A549 (cell line): ENCODE measurements at regions not wholly inside any gene's neighbourhood (a gene's known extent, or its start where the extent isn't known, plus 50 kb on each side); places are given as distances from the start of the nearest gene placed in this dataset.

ENCODE experiments used
- ATAC-seq, 2 experiments: fragments of 200-7000 bp in 1 of 2; fragments of >200 bp in 1 of 2; cut with Nextera tagmentation in 1 of 2; cut with Tn5 transposase in 1 of 2; 3 replicates each; pipeline versions ENCODE4 v1.8.0 to v1.9.1; 2018 to 2020; ENCODE audit warnings: mild to moderate bottlenecking in 1 of 2, moderate library complexity in 1 of 2
- CTCF ChIA-PET: fragments of 300-600 bp; sonication (Branson Sonifier 250); formaldehyde crosslinking; extraction: SDS; loops from one replicate; lab custom pipeline; 2021; ENCODE audit warnings: antibody characterized with exemption, inconsistent platforms; lab: Yijun Ruan, JAX
- POLR2A ChIA-PET: fragments of 350-600 bp; formaldehyde crosslinking; extraction: SDS; loops from one replicate; lab custom pipeline; 2021; ENCODE audit warnings: antibody characterized with exemption, inconsistent platforms; lab: Yijun Ruan, JAX
- DNase-seq, 2 experiments: peaks; one replicate each; pipeline versions ENCODE4 v3.0.0 to v3.0.0-alpha.2; 2011 to 2016; ENCODE audit warnings: low read depth in 1 of 2, low spot score in 1 of 2
- FAIRE-seq: peaks from 2 replicates; lab custom pipeline; 2011; peaks lifted over from hg19 to GRCh38; lab: Jason Lieb, UNC
- H3K27ac ChIP-seq, 2 experiments: fragments of >200 bp; sonication (Bioruptor Twin); formaldehyde crosslinking; 3 replicates each; pipeline ENCODE4 v1.5.1; 2016 to 2017
- H3K4me1 ChIP-seq: fragments of >200 bp; sonication (Bioruptor Twin); formaldehyde crosslinking; 3 replicates; pipeline ENCODE4 v1.6.1; 2016
- H3K4me2 ChIP-seq: fragments of >200 bp; sonication (Bioruptor Twin); formaldehyde crosslinking; 3 replicates; pipeline ENCODE4 v1.6.1; 2016
- H3K4me3 ChIP-seq: fragments of >200 bp; sonication (Bioruptor Twin); formaldehyde crosslinking; 3 replicates; pipeline ENCODE4 v1.5.1; 2016
- H3K9me3 ChIP-seq: fragments of >200 bp; sonication (Bioruptor Twin); formaldehyde crosslinking; 3 replicates; pipeline ENCODE4 v1.6.1; 2016
- ATOH8 ChIP-seq: fragments of 250-450 bp; sonication (Bioruptor Pico); IDR thresholded peaks from 2 replicates; pipeline ENCODE4 v1.5.0; 2020; ENCODE audit warnings: low read depth, mild to moderate bottlenecking, moderate library complexity
- BHLHE40 ChIP-seq: IDR thresholded peaks from 2 replicates; pipeline ENCODE4 v1.6.1; 2012; ENCODE audit warnings: low read depth, low read length, inconsistent platforms
- CBX2 ChIP-seq: fragments of 200-600 bp; sonication (generic); IDR thresholded peaks from 2 replicates; pipeline ENCODE4 v1.6.1; 2016; ENCODE audit warnings: low read depth, mild to moderate bottlenecking, borderline replicate concordance
- CEBPB ChIP-seq, 2 experiments: fragments of >200 bp in 1 of 2; sonication (Bioruptor Twin) in 1 of 2; formaldehyde crosslinking in 1 of 2; IDR thresholded peaks; 2 replicates each; pipeline ENCODE4 v1.6.1; 2012 to 2016
- CHD4 ChIP-seq: fragments of 200-600 bp; sonication (generic); IDR thresholded peaks from 2 replicates; pipeline ENCODE4 v1.6.1; 2016; ENCODE audit warnings: antibody characterized with exemption, mild to moderate bottlenecking, borderline replicate concordance
- CTCF ChIP-seq: fragments of >200 bp; sonication (Bioruptor Twin); formaldehyde crosslinking; IDR thresholded peaks from 3 replicates; pipeline ENCODE4 v1.5.1; 2016
- FOXS1 ChIP-seq: fragments of 250-450 bp; sonication (Bioruptor Pico); IDR thresholded peaks from 2 replicates; pipeline ENCODE4 v1.5.0; 2020; ENCODE audit warnings: mild to moderate bottlenecking, moderate library complexity
- HOXA7 ChIP-seq: fragments of 250-450 bp; sonication (Bioruptor Pico); IDR thresholded peaks from 2 replicates; pipeline ENCODE4 v1.5.0; 2020; ENCODE audit warnings: mild to moderate bottlenecking, moderate library complexity
- HOXB5 ChIP-seq: fragments of 250-450 bp; sonication (Bioruptor Pico); IDR thresholded peaks from 2 replicates; pipeline ENCODE4 v1.5.0; 2020; ENCODE audit warnings: mild to moderate bottlenecking, moderate library complexity
- KDM1A ChIP-seq: fragments of 200-600 bp; sonication (generic); IDR thresholded peaks from 2 replicates; pipeline ENCODE4 v1.6.1; 2016; ENCODE audit warnings: low read depth, mild to moderate bottlenecking
- MAZ ChIP-seq: fragments of 150-350 bp; IDR thresholded peaks from 2 replicates; pipeline ENCODE4 v1.6.1; 2014; ENCODE audit warnings: antibody characterized with exemption, low read depth, low read length, borderline replicate concordance
- NFE2L2 ChIP-seq: fragments of 150-350 bp; conservative IDR thresholded peaks from 2 replicates; pipeline ENCODE4 v1.6.1; 2014; ENCODE audit warnings: low read length
- NPAS2 ChIP-seq: fragments of 250-450 bp; sonication (Bioruptor Pico); IDR thresholded peaks from 2 replicates; pipeline ENCODE4 v1.8.0; 2022; ENCODE audit warnings: mild to moderate bottlenecking, moderate library complexity, borderline replicate concordance
- NR3C1 ChIP-seq: fragments of >200 bp; sonication (Bioruptor Twin); formaldehyde crosslinking; IDR thresholded peaks from 3 replicates; pipeline ENCODE4 v1.6.1; 2017
- POLR2A ChIP-seq: IDR thresholded peaks from 2 replicates; pipeline ENCODE4 v1.6.1; 2012; ENCODE audit warnings: mild to moderate bottlenecking, low read length
- RAD21 ChIP-seq, 2 experiments: fragments of >200 bp in 1 of 2; sonication (Bioruptor Twin) in 1 of 2; formaldehyde crosslinking in 1 of 2; IDR thresholded peaks in 1 of 2; conservative IDR thresholded peaks in 1 of 2; 2 replicates in 1 of 2; 3 replicates in 1 of 2; pipeline ENCODE4 v1.6.1; 2012 to 2018; ENCODE audit warnings: inconsistent platforms in 1 of 2
- SMC3 ChIP-seq: fragments of >200 bp; sonication (Bioruptor Twin); formaldehyde crosslinking; IDR thresholded peaks from 3 replicates; pipeline ENCODE4 v1.6.1; 2018; ENCODE audit warnings: inconsistent platforms
- TP53 ChIP-seq: fragments of 250-450 bp; sonication (Bioruptor Pico); IDR thresholded peaks from 2 replicates; pipeline ENCODE4 v1.5.0; 2021; ENCODE audit warnings: mild to moderate bottlenecking, moderate library complexity
- USF2 ChIP-seq: fragments of 450-650 bp; IDR thresholded peaks from 2 replicates; pipeline ENCODE4 v1.6.1; 2014; ENCODE audit warnings: antibody characterized with exemption
- WGBS: methylation state at CpG from one replicate; pipeline ENCODE4 v1.1.6; 2017; ENCODE audit errors: missing lambda C conversion rate; 5-methylcytosine and 5-hydroxymethylcytosine counted together
- TF ChIP-seq, protein P1 (sequence below): fragments of 200-600 bp; sonication (generic); IDR thresholded peaks from 2 replicates; pipeline ENCODE4 v1.6.1; 2016; ENCODE audit warnings: antibody characterized with exemption, mild to moderate bottlenecking, moderate library complexity

DNA sequence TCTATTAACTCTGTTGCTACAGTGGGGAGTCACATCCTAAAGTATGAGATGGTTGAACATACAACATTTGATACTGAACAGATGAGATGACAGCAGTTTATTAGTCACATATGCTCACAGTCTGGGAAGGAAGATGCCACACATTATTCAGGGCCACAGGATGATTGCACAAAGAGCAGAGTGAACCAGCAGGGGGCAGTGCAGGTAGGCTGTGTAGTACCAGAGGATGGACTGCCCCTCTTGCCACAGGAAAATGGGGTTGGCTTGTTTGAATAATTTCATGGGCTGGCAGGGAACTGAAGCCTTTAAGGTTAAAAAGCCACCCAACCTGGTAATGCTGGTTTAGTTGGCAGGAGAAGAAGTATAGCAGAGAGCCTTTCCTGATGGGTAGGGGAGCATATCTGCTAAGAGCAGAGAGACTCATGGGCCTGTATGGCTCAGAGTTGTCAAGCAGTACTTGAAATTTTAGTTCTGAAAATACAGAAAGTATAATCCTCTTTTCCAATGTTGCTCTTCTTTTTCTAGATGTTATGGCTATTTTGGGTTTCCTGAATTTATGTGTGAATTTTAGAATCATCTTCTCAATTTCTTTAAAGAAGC, 180.4 kb upstream of the B3GAT1 start:
- POLR2A ChIA-PET, result no interaction called here
- Histone ChIP-seq H3K4me1 (no peaks in the 10 kb centered on the region), H3K4me2 (no peak overlapping the region), H3K9me3 (no peaks in the 10 kb centered on the region), H3K27ac (no peak overlapping the region), H3K4me3 (no peak overlapping the region)
- CTCF ChIA-PET, result no interaction called here
- TF ChIP-seq RAD21 (conservative IDR thresholded peaks at IDR 0.05 in 1 of 2, IDR thresholded peaks at IDR 0.05 in 1 of 2) (peak in 1 of 2 experiments; percentile 27; a peak in 2 of 5 replicates), CTCF (0 out of 3 replicates have a peak, but pooled peaks have one; percentile 5), USF2 (no peak)
- ATAC-seq (0 out of 6 replicates have a peak, but pooled peaks of 1 of the 2 experiments have one; percentile 54), DNase-seq (peak in 1 of 2 experiments; percentile 21), FAIRE-seq (no peak)

GRCh38 chr11:134591338-134591737, 179.3 kb upstream of the B3GAT1 start:
- no peak for TF ChIP-seq NFE2L2
- TF ChIP-seq RAD21 (conservative IDR thresholded peaks at IDR 0.05 in 1 of 2, IDR thresholded peaks at IDR 0.05 in 1 of 2), result no peak
- no peak for TF ChIP-seq FOXS1
- TF ChIP-seq CHD4, result no peak
- TF ChIP-seq MAZ, result no peak
- no peak for TF ChIP-seq HOXA7
- no peak for TF ChIP-seq NPAS2 (CRISPR knock-in tag)
- TF ChIP-seq NR3C1, result no peak
- TF ChIP-seq POLR2A, result no peak
- TF ChIP-seq ATOH8 (CRISPR knock-in tag), result no peak
- no peak for TF ChIP-seq TP53
- TF ChIP-seq CTCF, result no peak
- TF ChIP-seq USF2, result no peak
- TF ChIP-seq SMC3, result no peak
- H3K4me3 ChIP-seq, result no peak overlapping the region
- no peak for FAIRE-seq
- H3K4me1 ChIP-seq, result no peaks in the 10 kb centered on the region
- H3K27ac ChIP-seq, result no peak overlapping the region
- H3K4me2 ChIP-seq, result no peak overlapping the region
- CTCF ChIA-PET, result no interaction called here
- no peaks in the 10 kb centered on the region for H3K9me3 ChIP-seq
- no peak for DNase-seq
- WGBS, result 49% methylated on average over 3 of the region's 3 CpGs
- POLR2A ChIA-PET, result no interaction called here
- ATAC-seq, result no peak

- no peak for DNase-seq
- TF ChIP-seq KDM1A, result no peak
- no peak for TF ChIP-seq CTCF
- TF ChIP-seq, protein P1, sequence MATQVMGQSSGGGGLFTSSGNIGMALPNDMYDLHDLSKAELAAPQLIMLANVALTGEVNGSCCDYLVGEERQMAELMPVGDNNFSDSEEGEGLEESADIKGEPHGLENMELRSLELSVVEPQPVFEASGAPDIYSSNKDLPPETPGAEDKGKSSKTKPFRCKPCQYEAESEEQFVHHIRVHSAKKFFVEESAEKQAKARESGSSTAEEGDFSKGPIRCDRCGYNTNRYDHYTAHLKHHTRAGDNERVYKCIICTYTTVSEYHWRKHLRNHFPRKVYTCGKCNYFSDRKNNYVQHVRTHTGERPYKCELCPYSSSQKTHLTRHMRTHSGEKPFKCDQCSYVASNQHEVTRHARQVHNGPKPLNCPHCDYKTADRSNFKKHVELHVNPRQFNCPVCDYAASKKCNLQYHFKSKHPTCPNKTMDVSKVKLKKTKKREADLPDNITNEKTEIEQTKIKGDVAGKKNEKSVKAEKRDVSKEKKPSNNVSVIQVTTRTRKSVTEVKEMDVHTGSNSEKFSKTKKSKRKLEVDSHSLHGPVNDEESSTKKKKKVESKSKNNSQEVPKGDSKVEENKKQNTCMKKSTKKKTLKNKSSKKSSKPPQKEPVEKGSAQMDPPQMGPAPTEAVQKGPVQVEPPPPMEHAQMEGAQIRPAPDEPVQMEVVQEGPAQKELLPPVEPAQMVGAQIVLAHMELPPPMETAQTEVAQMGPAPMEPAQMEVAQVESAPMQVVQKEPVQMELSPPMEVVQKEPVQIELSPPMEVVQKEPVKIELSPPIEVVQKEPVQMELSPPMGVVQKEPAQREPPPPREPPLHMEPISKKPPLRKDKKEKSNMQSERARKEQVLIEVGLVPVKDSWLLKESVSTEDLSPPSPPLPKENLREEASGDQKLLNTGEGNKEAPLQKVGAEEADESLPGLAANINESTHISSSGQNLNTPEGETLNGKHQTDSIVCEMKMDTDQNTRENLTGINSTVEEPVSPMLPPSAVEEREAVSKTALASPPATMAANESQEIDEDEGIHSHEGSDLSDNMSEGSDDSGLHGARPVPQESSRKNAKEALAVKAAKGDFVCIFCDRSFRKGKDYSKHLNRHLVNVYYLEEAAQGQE, result no peak
- no peak for TF ChIP-seq FOXS1
- no peak for TF ChIP-seq HOXB5 (CRISPR knock-in tag)
- TF ChIP-seq CEBPB (IDR thresholded peaks at IDR 0.05), result no peak
- no peak for TF ChIP-seq BHLHE40
- TF ChIP-seq CBX2, result no peak
Observed at GRCh38 chr11:134589129-134589528, 177.1 kb upstream of the B3GAT1 start.

More at GRCh38 chr11:134589129-134589528, 177.1 kb upstream of the B3GAT1 start:
- Histone ChIP-seq H3K4me1 (no peaks in the 10 kb centered on the region), H3K27ac (no peak overlapping the region), H3K4me2 (no peak overlapping the region), H3K9me3 (no peaks in the 10 kb centered on the region), H3K4me3 (no peak overlapping the region)
- 3% methylated on average over 5 of the region's 5 CpGs for WGBS
- ATAC-seq, result no peak
- no peak for FAIRE-seq
- CTCF ChIA-PET, result no interaction called here
- POLR2A ChIA-PET, result no interaction called here
